Activated CD4-positive, alpha-beta T cell treated with anti-CD3 and anti-CD28 coated beads, Interleukin-2, amount 50 U/mL, for 4 hours (primary cell): ENCODE measurements at regions not wholly inside any gene's neighbourhood (a gene's known extent, or its start where the extent isn't known, plus 50 kb on each side); places are given as distances from the start of the nearest gene placed in this dataset.
"Not testable (repeated sequence)": the region's sequence is repeated elsewhere in the genome, so short reads cannot be mapped to it uniquely, and the experiment has no call there.

Source experiments
- DNase-seq, 2 experiments: peaks; one replicate each; pipeline ENCODE4 v3.0.0-alpha.2; 2020

- no peak for DNase-seq
These were observed 156.0 kb upstream of the JUN start for GRCh38 chr1:58939666-58940370.

DNA sequence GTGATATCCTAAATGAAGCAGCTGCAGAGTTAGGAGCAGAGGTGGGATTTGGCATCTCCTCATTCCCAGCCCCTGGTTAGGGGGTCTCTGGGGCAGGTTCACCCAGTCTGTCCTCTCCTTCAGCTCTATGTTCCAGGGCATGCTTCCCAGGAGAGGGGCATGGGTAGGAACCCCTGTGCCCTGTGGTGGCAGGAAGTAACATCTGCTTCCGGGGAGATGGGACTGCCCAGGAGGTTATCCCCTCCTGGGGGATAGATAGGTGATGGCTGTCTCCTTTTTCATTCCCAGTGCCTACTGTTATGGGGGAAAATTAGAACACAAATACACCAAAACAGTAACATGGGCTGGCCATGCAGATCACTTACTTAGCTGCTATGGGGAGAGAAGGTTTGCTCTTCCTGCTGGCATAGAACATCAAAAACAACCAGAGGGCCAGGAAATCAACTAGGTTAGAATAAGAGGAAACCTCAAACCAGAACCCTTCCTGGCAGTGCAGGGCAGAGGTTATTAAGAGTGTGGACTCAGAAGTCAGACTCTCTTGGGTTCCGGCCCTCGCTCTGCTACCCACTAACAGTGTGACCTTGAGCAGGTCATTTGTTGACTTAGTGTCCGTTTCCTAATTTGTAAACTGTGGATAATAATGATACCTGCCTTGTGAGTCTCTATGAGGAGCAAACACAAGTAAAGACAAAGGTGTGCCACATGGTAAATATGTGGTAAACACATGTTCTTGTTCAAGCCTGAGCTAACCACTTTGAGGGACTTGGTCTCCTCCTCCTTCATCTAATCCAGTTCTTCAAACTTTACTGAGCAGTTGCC, 157.8 kb upstream of the JUN start:
- DNase-seq = no peak

- no peak for DNase-seq
These were observed 158.9 kb upstream of the JUN start for GRCh38 chr1:58942759-58943191.

DNA sequence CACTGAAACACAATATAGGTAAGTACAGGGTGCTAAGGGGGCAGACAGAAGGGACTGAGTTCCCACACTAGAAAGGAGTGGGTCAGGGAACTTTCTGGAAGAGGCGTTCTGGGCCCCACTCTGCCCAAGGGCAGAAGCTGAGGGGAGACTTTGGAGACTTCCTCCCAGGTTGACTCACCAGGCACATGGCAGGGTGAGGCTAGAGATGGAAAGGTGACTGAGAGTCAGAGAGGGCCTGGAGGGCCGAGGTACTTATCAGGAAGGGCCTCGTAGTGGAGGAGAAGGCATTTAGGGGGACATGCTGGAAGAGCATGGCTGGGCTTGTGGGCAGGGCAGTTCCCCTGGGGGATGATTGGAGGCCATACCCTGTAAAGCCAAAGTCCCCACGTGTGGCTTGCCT, 159.9 kb upstream of the JUN start:
- DNase-seq = no peak

DNA sequence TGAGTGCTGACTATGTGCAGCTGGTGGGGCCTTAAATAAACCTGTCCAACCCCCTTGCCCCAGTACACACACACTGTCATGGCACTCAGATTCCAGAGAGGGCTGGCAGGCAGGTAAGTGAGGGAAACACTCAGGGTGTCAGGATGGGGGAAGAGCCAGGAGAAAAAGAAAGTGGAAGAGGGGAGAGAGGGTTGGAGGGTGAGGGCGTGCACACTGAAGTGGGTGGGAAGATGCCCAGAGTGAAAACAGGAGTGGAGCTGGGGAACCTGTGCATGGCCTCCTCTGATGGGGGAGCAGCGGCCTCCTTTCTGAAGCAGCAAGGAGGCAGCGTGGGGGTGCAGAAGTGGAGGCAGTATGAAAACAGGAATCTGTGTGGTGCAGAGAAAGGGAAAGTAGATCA, 160.6 kb upstream of the JUN start:
- no peak for DNase-seq

DNA sequence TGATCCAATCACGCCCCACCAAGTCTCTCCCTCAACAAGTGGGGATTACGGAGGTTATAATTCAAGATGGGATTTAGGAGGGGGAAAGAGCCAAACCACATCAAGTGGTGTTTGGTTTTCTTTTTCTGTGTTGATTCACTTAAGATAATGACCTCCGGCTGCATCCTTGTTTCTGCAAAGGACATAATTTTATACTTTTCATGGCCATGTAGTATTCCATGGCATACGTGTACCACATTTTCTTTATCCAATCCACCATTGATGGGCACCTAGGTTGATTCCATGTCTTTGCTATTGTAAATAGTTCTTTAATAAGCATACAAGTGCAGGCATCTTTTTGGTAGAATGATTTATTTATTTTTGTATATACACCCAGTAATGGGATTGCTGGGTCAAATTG, 162.5 kb upstream of the JUN start:
- DNase-seq = no peak

- DNase-seq = no peak
These were observed 164.8 kb upstream of the JUN start for GRCh38 chr1:58948671-58949070.

GRCh38 chr1:58949551-58950220, 165.8 kb upstream of the JUN start:
- DNase-seq = no peak

GRCh38 chr1:58950897-58951296, 167.1 kb upstream of the JUN start:
- no peak for DNase-seq

DNA sequence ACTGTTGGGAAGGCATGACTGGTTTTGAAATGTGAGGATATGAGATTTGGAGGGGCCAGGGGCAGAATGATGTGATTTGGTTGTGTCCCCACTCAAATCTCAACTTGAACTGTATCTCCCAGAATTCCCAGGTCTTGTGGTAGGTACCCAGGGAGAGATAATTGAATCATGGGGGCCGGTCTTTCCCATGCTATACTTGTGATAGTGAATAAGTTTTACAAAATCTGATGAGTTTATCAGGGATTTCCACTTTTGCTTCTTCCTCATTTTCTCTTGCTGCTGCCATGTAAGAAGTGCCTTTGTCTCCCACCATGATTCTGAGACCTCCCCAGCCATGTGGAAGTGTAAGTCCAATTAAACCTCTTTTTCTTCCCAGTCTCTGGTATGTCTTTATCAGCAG, 170.1 kb upstream of the JUN start:
- DNase-seq = not testable (repeated sequence)

- not testable (repeated sequence) for DNase-seq
These were observed 179.4 kb upstream of the JUN start for GRCh38 chr1:58963287-58963686.

DNA sequence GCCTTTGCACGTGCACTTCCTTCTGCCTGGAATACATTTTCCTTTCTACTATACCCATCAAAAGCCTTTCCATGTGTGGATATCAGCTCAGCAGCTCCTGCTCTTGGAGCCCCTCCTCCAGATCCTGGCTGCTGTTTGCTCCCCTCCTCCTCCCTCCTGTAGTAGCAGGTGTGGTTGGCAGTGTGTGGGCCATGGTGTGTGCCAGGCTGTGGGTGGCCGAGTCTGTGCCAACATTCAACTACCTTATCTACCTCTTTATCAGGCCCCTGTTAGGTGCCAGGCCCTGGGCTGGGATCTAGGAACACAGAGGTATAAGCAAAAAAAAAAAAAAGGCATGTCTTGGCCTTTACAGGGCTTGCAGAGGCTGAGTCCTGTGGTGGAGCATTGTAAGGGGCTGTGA, 180.6 kb upstream of the JUN start:
- no peak for DNase-seq

- no peak for DNase-seq
These were observed 181.0 kb upstream of the JUN start for GRCh38 chr1:58964880-58965279.

DNA sequence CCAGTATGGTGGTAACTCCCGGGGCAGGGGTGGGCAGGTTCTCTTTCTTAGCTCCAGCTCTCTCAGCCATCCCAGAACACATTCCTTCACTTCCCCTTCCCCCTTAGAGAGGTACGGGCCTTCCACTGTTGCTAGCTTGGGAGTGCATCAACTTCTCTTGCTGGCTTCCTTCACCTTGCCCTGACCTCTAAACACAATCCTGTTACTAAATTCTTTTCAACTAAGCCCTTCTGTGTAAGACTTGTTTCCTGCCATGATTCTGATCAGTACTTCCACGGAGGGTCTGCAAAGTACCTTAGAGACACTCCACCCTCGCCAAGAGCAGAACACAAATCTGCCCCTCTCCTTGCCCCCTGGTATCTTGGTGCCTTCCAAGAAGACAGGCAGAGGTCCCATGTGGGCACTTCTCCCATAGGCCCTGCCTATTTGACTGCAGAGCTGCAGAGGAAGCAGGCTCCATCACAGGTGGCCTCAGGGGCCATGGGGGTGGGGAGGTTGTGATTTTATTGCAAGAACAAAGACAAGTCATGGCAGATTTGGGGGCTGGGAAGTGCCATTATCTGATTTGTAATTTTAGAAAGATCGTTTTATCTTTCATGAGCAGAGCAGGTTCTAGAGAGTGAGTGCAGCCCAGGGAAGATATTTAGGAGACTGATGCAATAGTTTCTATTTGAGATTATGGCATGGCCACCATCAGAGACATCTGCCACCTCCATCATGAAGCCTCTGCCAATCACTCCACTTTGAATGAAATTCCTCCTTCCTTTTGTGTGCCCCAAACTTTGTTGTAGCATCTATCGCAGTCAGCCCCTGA, 182.5 kb upstream of the JUN start:
- DNase-seq = no peak

- no peak for DNase-seq
These were observed 183.3 kb upstream of the JUN start for GRCh38 chr1:58966917-58967740.

GRCh38 chr1:58968360-58968952, 184.6 kb upstream of the JUN start:
- no peak for DNase-seq

GRCh38 chr1:58969176-58969575, 185.3 kb upstream of the JUN start:
- not testable (repeated sequence) for DNase-seq

- DNase-seq = no peak
These were observed 187.8 kb upstream of the JUN start for GRCh38 chr1:58971629-58972140.

DNA sequence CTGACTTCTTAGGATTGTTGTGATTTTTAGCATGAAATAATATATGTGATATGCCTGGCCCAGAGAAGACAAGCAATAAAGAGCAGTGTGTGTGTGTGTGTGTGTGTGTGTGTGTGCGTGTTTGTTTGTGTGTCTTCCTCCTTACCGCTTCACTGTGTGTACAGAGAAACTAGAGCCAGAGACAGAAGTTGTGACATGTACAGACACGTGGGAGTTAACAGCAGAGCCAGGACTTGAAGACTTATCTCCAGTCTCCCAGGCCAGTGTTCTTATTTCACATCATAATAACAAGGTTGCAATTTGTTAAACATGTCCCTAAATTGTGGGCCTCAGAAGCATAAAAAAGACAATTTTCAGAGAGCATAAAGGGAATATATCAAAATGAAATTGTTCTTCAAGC, 192.0 kb upstream of the JUN start:
- DNase-seq = no peak

DNA sequence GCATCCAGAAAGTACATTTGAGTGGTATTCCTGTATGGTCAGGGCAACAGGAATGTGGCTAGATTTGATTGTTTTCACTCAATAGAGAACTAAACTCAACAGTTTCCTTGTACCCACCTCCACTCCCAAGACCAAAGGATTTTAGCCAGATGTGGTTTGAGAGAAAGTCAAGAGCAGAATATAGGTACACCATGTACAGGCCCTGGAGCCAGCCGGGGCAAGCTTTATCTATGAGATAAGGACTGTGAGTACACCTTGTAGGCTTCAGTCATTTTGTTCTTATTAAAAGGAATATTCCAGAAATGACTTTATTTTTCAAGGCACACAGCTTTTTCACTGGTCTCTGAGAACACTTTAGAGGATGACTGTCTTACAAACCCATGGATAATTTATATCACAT, 192.4 kb upstream of the JUN start:
- no peak for DNase-seq

- no peak for DNase-seq
These were observed 193.8 kb upstream of the JUN start for GRCh38 chr1:58977598-58977997.
